Lower lobe of right lung (tissue), 2 donors: ENCODE measurements at regions not wholly inside any gene's neighbourhood (a gene's known extent, or its start where the extent isn't known, plus 50 kb on each side); places are given as distances from the start of the nearest gene placed in this dataset.

Experiments used
- ATAC-seq, 2 donors: fragments of 200-7000 bp; cut with Tn5 transposase; one replicate each; pipeline ENCODE4 v1.9.1; 2020 to 2022; ENCODE audit warnings: mild to moderate bottlenecking in 2 of 2, moderate library complexity in 2 of 2
- DNase-seq: peaks from one replicate; pipeline ENCODE4 v3.0.0-alpha.2; 2020
- H3K27ac ChIP-seq: fragments of 200-600 bp; one replicate; pipeline ENCODE4 v1.8.0; 2022
- H3K27me3 ChIP-seq: fragments of 200-600 bp; one replicate; pipeline ENCODE4 v1.8.0; 2022; ENCODE audit warnings: low read depth
- H3K36me3 ChIP-seq: fragments of 200-600 bp; one replicate; pipeline ENCODE4 v1.8.0; 2022; ENCODE audit warnings: mild to moderate bottlenecking
- H3K4me1 ChIP-seq: fragments of 200-600 bp; one replicate; pipeline ENCODE4 v1.8.0; 2022
- H3K4me3 ChIP-seq: fragments of 200-600 bp; one replicate; pipeline ENCODE4 v1.8.0; 2022; ENCODE audit warnings: mild to moderate bottlenecking
- H3K9me3 ChIP-seq: fragments of 200-600 bp; one replicate; pipeline ENCODE4 v1.8.0; 2022
- CTCF ChIP-seq: fragments of 200-600 bp; IDR thresholded peaks from one replicate; pipeline ENCODE4 v1.8.0; 2022; ENCODE audit warnings: antibody characterized with exemption, mild to moderate bottlenecking
- intact Hi-C: fragments of 100-400 bp; cut with DNase I; formaldehyde crosslinking; loops from one replicate; pipeline ENCODE4 v1.11.0; 2022
- donor health status: DM: no; HTN: yes; CAD: no; lungs with severe emphysema.

GRCh38 chr14:99004112-99004511, 267.9 kb downstream of the BCL11B start:
- H3K36me3 ChIP-seq, result no peaks in the 10 kb centered on the region
- no peaks in the 10 kb centered on the region for H3K27me3 ChIP-seq
- H3K4me3 ChIP-seq, result no peak overlapping the region
- TF ChIP-seq CTCF, result no peak
- no peak overlapping the region for H3K27ac ChIP-seq
- no peaks in the 10 kb centered on the region for H3K4me1 ChIP-seq
- ATAC-seq, result no peak
- intact Hi-C loops, result no loop called here
- DNase-seq, result no peak
- H3K9me3 ChIP-seq, result no peaks in the 10 kb centered on the region

GRCh38 chr14:99006276-99006675, 265.7 kb downstream of the BCL11B start:
- H3K36me3 ChIP-seq, result no peaks in the 10 kb centered on the region
- DNase-seq (no peak), ATAC-seq (no peak)
- no peak overlapping the region for H3K4me3 ChIP-seq
- intact Hi-C loops, result no loop called here
- no peak overlapping the region for H3K27ac ChIP-seq
- no peaks in the 10 kb centered on the region for H3K4me1 ChIP-seq
- H3K27me3 ChIP-seq, result no peaks in the 10 kb centered on the region
- H3K9me3 ChIP-seq, result no peaks in the 10 kb centered on the region
- TF ChIP-seq CTCF, result no peak

GRCh38 chr14:99007795-99008194, 264.2 kb downstream of the BCL11B start:
- TF ChIP-seq CTCF, result no peak
- intact Hi-C loops, result no loop called here
- no peaks in the 10 kb centered on the region for H3K27me3 ChIP-seq
- DNase-seq (no peak), ATAC-seq (no peak)
- H3K4me3 ChIP-seq, result no peak overlapping the region
- H3K36me3 ChIP-seq, result no peaks in the 10 kb centered on the region
- no peaks in the 10 kb centered on the region for H3K4me1 ChIP-seq
- no peak overlapping the region for H3K27ac ChIP-seq
- H3K9me3 ChIP-seq, result no peaks in the 10 kb centered on the region

GRCh38 chr14:99009871-99010270, 262.1 kb downstream of the BCL11B start:
- intact Hi-C loops, result no loop called here
- no peak overlapping the region for H3K4me3 ChIP-seq
- no peak overlapping the region for H3K27ac ChIP-seq
- no peak for ATAC-seq
- H3K4me1 ChIP-seq, result no peaks in the 10 kb centered on the region
- DNase-seq, result no peak
- H3K9me3 ChIP-seq, result no peaks in the 10 kb centered on the region
- no peaks in the 10 kb centered on the region for H3K27me3 ChIP-seq
- TF ChIP-seq CTCF, result no peak
- no peaks in the 10 kb centered on the region for H3K36me3 ChIP-seq

GRCh38 chr14:99011385-99011784, 260.6 kb downstream of the BCL11B start:
- H3K36me3 ChIP-seq, result no peaks in the 10 kb centered on the region
- no peak overlapping the region for H3K27ac ChIP-seq
- intact Hi-C loops, result no loop called here
- H3K4me1 ChIP-seq, result no peaks in the 10 kb centered on the region
- H3K4me3 ChIP-seq, result no peak overlapping the region
- no peak for TF ChIP-seq CTCF
- DNase-seq (no peak), ATAC-seq (no peak)
- no peaks in the 10 kb centered on the region for H3K9me3 ChIP-seq
- no peaks in the 10 kb centered on the region for H3K27me3 ChIP-seq

GRCh38 chr14:99012703-99013102, 259.3 kb downstream of the BCL11B start:
- ATAC-seq (no peak), DNase-seq (no peak)
- H3K27ac ChIP-seq, result no peak overlapping the region
- intact Hi-C loops, result no loop called here
- no peak for TF ChIP-seq CTCF
- no peaks in the 10 kb centered on the region for H3K36me3 ChIP-seq
- no peaks in the 10 kb centered on the region for H3K9me3 ChIP-seq
- H3K4me3 ChIP-seq, result no peak overlapping the region
- no peaks in the 10 kb centered on the region for H3K4me1 ChIP-seq
- no peaks in the 10 kb centered on the region for H3K27me3 ChIP-seq
